ENCODE measurements at regions not wholly inside any gene's neighbourhood (a gene's known extent, or its start where the extent isn't known, plus 50 kb on each side); places are given as distances from the start of the nearest gene placed in this dataset.
A peak's percentile ranks its signal among the peaks of the same experiment; 100 is the strongest.

DNA sequence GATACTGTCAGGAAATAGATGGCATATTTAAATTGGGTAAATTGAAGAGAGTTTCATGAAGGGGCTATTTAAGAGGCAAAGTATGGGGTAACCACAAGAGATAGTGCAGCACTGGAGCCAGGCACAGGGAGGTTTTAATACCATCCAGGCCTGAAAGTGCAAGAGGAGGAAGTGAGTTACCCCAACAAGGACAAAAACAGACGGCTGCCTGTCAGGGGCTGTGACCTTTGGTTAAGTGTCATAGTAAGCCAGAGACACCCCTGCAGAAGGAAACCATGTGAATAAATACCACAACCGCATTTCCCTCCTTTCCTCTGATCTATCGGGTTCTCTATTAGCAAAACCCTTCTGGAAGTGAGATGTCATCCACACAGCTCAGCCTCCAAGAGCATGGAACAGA, 122.0 kb upstream of the DHRS4 start:
- DNase-seq, result no peak
- Histone ChIP-seq H3K79me2 (ENCODE audit: low read depth) (no peaks in the 10 kb centered on the region), H3K9me3 (ENCODE audit: insufficient read depth, low read depth) (no peaks in the 10 kb centered on the region; the same call in 1 of the 2 replicates), H3K4me3 (no peak overlapping the region), H2AFZ (no peak overlapping the region), H4K20me1 (ENCODE audit: insufficient read depth) (no peaks in the 10 kb centered on the region), H3K4me2 (no peak overlapping the region), H3K9me2 (ENCODE audit: insufficient read depth) (no peaks in the 10 kb centered on the region), H3K4me1 (replicated peaks; ENCODE audit: insufficient read depth) (peaks cover 21% of the 10 kb centered on the region), H3K27ac (no peak overlapping the region), H3K27me3 (ENCODE audit: insufficient read depth, low read depth) (no peaks in the 10 kb centered on the region), H3K36me3 (ENCODE audit: low read depth) (no peaks in the 10 kb centered on the region), H3F3A (ENCODE audit: insufficient read depth, low read depth) (peaks cover 14% of the 10 kb centered on the region; the same call in 1 of the 2 replicates)
- intact Hi-C loops (cut with micrococcal nuclease; ENCODE audit: unreplicated experiment), result no loop called here
- no TSS peak for BruUV-seq (replicated peaks)
- TF ChIP-seq, protein P1, sequence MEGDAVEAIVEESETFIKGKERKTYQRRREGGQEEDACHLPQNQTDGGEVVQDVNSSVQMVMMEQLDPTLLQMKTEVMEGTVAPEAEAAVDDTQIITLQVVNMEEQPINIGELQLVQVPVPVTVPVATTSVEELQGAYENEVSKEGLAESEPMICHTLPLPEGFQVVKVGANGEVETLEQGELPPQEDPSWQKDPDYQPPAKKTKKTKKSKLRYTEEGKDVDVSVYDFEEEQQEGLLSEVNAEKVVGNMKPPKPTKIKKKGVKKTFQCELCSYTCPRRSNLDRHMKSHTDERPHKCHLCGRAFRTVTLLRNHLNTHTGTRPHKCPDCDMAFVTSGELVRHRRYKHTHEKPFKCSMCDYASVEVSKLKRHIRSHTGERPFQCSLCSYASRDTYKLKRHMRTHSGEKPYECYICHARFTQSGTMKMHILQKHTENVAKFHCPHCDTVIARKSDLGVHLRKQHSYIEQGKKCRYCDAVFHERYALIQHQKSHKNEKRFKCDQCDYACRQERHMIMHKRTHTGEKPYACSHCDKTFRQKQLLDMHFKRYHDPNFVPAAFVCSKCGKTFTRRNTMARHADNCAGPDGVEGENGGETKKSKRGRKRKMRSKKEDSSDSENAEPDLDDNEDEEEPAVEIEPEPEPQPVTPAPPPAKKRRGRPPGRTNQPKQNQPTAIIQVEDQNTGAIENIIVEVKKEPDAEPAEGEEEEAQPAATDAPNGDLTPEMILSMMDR (conservative IDR thresholded peaks at IDR 0.05), result no peak
- TF ChIP-seq EZH2 (IDR thresholded peaks at IDR 0.05; ENCODE audit: low read depth), result no peak
- POLR2A ChIA-PET (ENCODE audit: unreplicated experiment), result no interaction called here
- CTCF ChIA-PET, result no interaction called here

DNA sequence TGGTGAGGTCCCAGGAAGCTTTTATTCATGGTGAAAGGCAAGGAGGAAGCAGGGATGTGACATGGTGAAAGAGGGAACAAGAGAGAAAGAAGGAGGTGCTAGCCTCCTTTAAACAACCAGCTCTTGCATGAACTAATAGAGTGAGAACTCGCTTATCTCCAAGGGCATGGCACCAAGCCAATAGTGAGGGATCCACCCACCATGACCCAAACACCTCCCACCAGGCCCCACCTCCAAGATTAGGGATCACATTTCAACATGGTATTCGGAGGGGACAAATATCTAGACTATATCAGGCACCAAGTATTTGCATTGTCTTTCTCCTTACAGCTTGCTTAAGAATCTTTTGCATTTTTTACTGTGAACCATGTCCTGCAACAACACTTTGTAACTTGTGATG, 91.9 kb upstream of the DHRS4 start:
- Histone ChIP-seq H3K9me2 (ENCODE audit: insufficient read depth) (no peaks in the 10 kb centered on the region), H3K36me3 (ENCODE audit: low read depth) (no peaks in the 10 kb centered on the region), H3K27ac (no peak overlapping the region), H4K20me1 (ENCODE audit: insufficient read depth) (no peaks in the 10 kb centered on the region), H3K27me3 (ENCODE audit: insufficient read depth, low read depth) (no peaks in the 10 kb centered on the region), H3K9me3 (ENCODE audit: insufficient read depth, low read depth) (no peaks in the 10 kb centered on the region), H3K79me2 (ENCODE audit: low read depth) (no peaks in the 10 kb centered on the region), H2AFZ (no peak overlapping the region), H3K4me2 (0 out of 2 replicates have a peak overlapping the region, but pooled peaks have one; percentile 7), H3K4me1 (replicated peaks; ENCODE audit: insufficient read depth) (0 out of 2 replicates have a peak, but pooled peaks cover 10% of the 10 kb centered on the region), H3K4me3 (no peak overlapping the region), H3F3A (ENCODE audit: insufficient read depth, low read depth) (no peaks in the 10 kb centered on the region)
- intact Hi-C loops (cut with micrococcal nuclease; ENCODE audit: unreplicated experiment), result no loop called here
- BruUV-seq (replicated peaks), result no TSS peak
- DNase-seq, result peak in 1 of 2 experiments; percentile 31
- POLR2A ChIA-PET (ENCODE audit: unreplicated experiment), result no interaction called here
- TF ChIP-seq, protein P1 (conservative IDR thresholded peaks at IDR 0.05), result no peak
- no peak for TF ChIP-seq EZH2 (IDR thresholded peaks at IDR 0.05; ENCODE audit: low read depth)
- CTCF ChIA-PET, result no interaction called here

DNA sequence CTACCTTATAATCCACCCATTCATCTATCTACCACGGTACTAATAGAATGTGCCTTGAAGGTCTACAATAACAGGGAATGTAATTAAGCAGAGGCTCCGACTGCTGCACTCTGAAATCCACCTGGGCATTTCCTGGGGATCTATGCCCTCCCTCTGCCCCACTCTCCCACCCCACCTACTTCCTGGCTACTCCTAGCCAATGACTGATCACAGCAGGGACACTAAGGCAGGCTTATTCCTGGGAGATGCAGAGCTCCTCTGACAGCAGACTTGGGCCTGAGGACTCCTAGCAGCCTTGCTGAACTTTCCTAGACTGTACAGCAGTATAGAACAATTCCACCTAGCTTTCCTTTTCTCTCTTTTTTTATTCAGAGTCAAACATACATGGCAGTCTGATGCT, 91.1 kb upstream of the DHRS4 start:
- Histone ChIP-seq H3F3A (ENCODE audit: insufficient read depth, low read depth) (no peaks in the 10 kb centered on the region), H3K27me3 (ENCODE audit: insufficient read depth, low read depth) (no peaks in the 10 kb centered on the region), H3K4me1 (replicated peaks; ENCODE audit: insufficient read depth) (0 out of 2 replicates have a peak, but pooled peaks cover 10% of the 10 kb centered on the region), H3K9me3 (ENCODE audit: insufficient read depth, low read depth) (no peaks in the 10 kb centered on the region), H3K9me2 (ENCODE audit: insufficient read depth) (no peaks in the 10 kb centered on the region), H3K79me2 (ENCODE audit: low read depth) (no peaks in the 10 kb centered on the region), H3K4me2 (no peak overlapping the region), H3K4me3 (no peak overlapping the region), H3K36me3 (ENCODE audit: low read depth) (no peaks in the 10 kb centered on the region), H2AFZ (no peak overlapping the region), H4K20me1 (ENCODE audit: insufficient read depth) (no peaks in the 10 kb centered on the region), H3K27ac (no peak overlapping the region)
- CTCF ChIA-PET, result no interaction called here
- intact Hi-C loops (cut with micrococcal nuclease; ENCODE audit: unreplicated experiment), result no loop called here
- POLR2A ChIA-PET (ENCODE audit: unreplicated experiment), result no interaction called here
- no peak for TF ChIP-seq EZH2 (IDR thresholded peaks at IDR 0.05; ENCODE audit: low read depth)
- TF ChIP-seq, protein P1 (conservative IDR thresholded peaks at IDR 0.05), result no peak
- DNase-seq, result no peak
- BruUV-seq (replicated peaks), result no TSS peak

All from PC-9 (cell line).